ENCODE measurements at regions not wholly inside any gene's neighbourhood (a gene's known extent, or its start where the extent isn't known, plus 50 kb on each side); places are given as distances from the start of the nearest gene placed in this dataset.
A peak's percentile ranks its signal among the peaks of the same experiment; 100 is the strongest.
"Not testable (repeated sequence)": the region's sequence is repeated elsewhere in the genome, so short reads cannot be mapped to it uniquely, and the experiment has no call there.

DNA sequence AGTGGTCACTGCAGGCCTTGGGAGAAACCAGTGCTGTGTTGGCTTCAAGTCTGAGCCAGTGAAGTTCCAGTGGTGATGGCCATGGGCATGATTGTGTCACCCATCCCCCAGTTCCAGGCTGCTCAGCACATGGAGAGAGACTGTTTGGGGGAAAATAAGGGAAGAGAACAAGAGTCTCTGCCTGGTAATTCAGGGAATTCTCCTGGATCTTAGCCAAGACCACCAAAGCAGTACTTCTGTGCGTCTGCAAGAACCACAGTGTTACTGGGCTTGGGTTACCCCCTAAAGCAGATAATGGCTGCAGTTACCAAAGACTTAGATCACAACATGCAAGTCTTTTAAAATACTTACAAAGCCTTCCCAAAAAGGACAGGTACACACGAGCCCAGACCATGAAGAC is 225.0 kb upstream of the SEMA3C start:
- ChIA-PET POLR2A (no interaction called here), CTCF (no interaction called here)
- peaks cover 4 to 24% (median 15%) of the 10 kb centered on the region in 4 experiments for H3K4me1 ChIP-seq (ENCODE audit: control extremely low read depth in 1 of 4, control insufficient read depth in 4 of 4, insufficient read depth in 4 of 4, low read length in 3 of 4)
- H3K27ac ChIP-seq (ENCODE audit: insufficient read depth in 1 of 2, low read depth in 1 of 2, low read length in 2 of 2, poor library complexity in 1 of 2, severe bottlenecking in 2 of 2) = no peak overlapping the region
- H3K4me3 ChIP-seq (ENCODE audit: control insufficient read depth in 1 of 7, extremely low read depth in 1 of 7, insufficient read depth in 4 of 7, low read depth in 2 of 7, low read length in 6 of 7) = no peak overlapping the region
- no peaks in the 10 kb centered on the region for H3K36me3 ChIP-seq (ENCODE audit: control insufficient read depth in 4 of 4, insufficient read depth in 4 of 4, low read length in 3 of 4)
- WGBS (ENCODE audit: insufficient coverage) = 89% methylated on average over 2 of the region's 2 CpGs
- H3K9me3 ChIP-seq (ENCODE audit: control extremely low read depth in 1 of 5, control insufficient read depth in 4 of 5, insufficient read depth in 2 of 5, low read depth in 1 of 5, low read length in 4 of 5) = no peaks in the 10 kb centered on the region
- H3K27me3 ChIP-seq (replicated peaks in 2 of 5; ENCODE audit: control insufficient read depth in 4 of 5, insufficient read depth in 5 of 5, low read length in 4 of 5) = no peaks in the 10 kb centered on the region
- DNase-seq = no peak

DNA sequence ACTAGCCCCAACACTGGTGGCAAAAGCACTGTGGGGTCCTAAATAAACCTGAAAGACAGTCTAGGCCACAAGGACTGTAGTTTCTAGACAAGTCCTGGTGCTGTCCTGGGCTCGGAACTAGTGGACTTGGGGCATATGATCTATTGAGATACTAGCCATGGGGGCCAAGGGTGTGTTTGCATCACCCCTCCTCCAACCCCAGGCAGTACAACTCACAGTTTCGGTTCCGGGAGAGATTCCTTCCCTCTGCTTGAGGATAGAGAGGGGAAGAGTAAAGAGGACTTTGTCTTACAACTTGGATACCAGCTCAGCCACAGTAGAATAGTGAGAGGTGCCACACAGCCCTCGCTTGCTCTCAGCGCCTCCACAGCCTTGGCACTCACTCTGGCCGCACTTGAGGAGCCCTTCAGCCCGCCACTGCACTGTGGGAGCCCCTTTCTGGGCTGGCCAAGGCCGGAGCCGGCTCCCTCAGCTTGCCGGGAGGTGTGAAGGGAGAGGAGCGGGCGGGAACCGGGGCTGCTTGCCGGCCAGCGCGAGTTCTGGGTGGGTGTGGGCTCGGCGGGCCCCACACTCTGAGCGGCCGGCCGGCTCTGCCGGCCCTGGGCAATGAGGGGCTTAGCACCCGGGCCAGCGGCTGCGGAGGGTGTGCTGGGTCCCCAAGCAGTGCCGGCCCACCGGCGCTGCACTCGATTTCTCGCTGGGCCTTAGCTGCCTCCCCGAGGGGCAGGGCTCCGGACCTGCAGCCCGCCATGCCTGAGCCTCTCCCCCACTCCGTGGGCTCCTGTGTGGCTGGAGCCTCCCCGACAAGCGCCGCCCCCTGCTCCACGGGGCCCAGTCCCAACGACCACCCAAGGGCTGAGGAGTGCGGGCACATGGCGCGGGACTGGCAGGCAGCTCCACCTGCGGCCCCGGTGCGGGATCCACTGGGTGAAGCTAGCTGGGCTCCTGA is 222.7 kb upstream of the SEMA3C start:
- 92% methylated on average over 38 of the region's 45 CpGs for WGBS (ENCODE audit: insufficient coverage)

DNA sequence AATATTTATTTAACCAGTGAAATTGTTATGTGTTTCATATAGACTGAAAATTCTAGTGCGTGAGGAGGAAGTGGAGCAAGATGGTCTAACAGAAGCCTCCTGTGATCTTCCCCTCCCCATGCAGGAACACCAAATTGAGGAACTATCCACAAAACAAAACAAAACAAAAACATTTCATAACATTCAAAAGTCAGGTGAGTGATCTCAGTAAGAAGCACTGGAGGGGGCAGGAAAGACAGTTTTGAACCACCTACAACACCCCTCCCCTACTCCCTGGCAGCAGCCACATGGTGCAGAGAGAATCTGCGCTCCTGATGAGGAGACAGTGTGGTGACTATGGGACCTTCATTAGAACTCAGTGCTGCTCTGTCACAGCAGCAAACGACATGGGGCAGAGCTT is 221.9 kb upstream of the SEMA3C start:
- Histone ChIP-seq H3K27ac (ENCODE audit: insufficient read depth in 1 of 2, low read depth in 1 of 2, low read length in 2 of 2, poor library complexity in 1 of 2, severe bottlenecking in 2 of 2) (peak overlapping the region; percentile 51 to 76), H3K4me3 (ENCODE audit: control insufficient read depth in 1 of 7, extremely low read depth in 1 of 7, insufficient read depth in 4 of 7, low read depth in 2 of 7, low read length in 6 of 7) (peak overlapping the region in 1 of 7 experiments; percentile 3), H3K27me3 (replicated peaks in 2 of 5; ENCODE audit: control insufficient read depth in 4 of 5, insufficient read depth in 5 of 5, low read length in 4 of 5) (no peaks in the 10 kb centered on the region), H3K4me1 (ENCODE audit: control extremely low read depth in 1 of 4, control insufficient read depth in 4 of 4, insufficient read depth in 4 of 4, low read length in 3 of 4) (peaks cover 4 to 30% (median 15%) of the 10 kb centered on the region in 4 experiments), H3K9me3 (ENCODE audit: control extremely low read depth in 1 of 5, control insufficient read depth in 4 of 5, insufficient read depth in 2 of 5, low read depth in 1 of 5, low read length in 4 of 5) (no peaks in the 10 kb centered on the region), H3K36me3 (ENCODE audit: control insufficient read depth in 4 of 4, insufficient read depth in 4 of 4, low read length in 3 of 4) (no peaks in the 10 kb centered on the region)
- DNase-seq = peak; percentile 64 to 90 (median 85)
- 7% methylated on average over 1 of the region's 3 CpGs for WGBS (ENCODE audit: insufficient coverage)
- POLR2A ChIA-PET = no interaction called here
- CTCF ChIA-PET = no interaction called here

More for the DNA sequence above, 222.7 kb upstream of the SEMA3C start:
- peak overlapping the region; percentile 51 to 76 for H3K27ac ChIP-seq (ENCODE audit: insufficient read depth in 1 of 2, low read depth in 1 of 2, low read length in 2 of 2, poor library complexity in 1 of 2, severe bottlenecking in 2 of 2)
- peaks cover 4 to 30% (median 15%) of the 10 kb centered on the region in 4 experiments for H3K4me1 ChIP-seq (ENCODE audit: control extremely low read depth in 1 of 4, control insufficient read depth in 4 of 4, insufficient read depth in 4 of 4, low read length in 3 of 4)
- H3K27me3 ChIP-seq (replicated peaks in 2 of 5; ENCODE audit: control insufficient read depth in 4 of 5, insufficient read depth in 5 of 5, low read length in 4 of 5); H3K9me3 ChIP-seq (ENCODE audit: control extremely low read depth in 1 of 5, control insufficient read depth in 4 of 5, insufficient read depth in 2 of 5, low read depth in 1 of 5, low read length in 4 of 5); H3K36me3 ChIP-seq (ENCODE audit: control insufficient read depth in 4 of 4, insufficient read depth in 4 of 4, low read length in 3 of 4); POLR2A ChIA-PET; DNase-seq; CTCF ChIA-PET: not testable (repeated sequence)
- H3K4me3 ChIP-seq (ENCODE audit: control insufficient read depth in 1 of 7, extremely low read depth in 1 of 7, insufficient read depth in 4 of 7, low read depth in 2 of 7, low read length in 6 of 7) = peak overlapping the region in 1 of 7 experiments; percentile 3

DNA sequence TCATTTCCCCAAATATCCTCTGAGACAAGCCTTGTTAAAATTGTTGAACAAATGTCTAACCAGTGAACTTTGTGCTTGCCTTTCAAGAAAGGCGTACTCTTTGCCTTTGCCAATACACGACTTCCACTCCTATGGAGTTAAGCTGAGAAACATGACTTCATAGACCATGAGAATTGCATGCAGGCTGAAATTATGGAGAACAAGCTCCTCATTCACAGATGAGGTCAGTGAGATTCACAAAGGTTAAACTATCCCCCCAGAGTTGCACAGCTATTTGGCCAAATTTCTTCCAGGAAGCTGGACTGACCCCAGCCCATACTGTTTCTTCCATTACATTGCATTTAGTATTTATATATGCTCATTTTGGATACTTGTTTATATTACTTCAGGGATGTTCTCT is 221.4 kb upstream of the SEMA3C start:
- WGBS (ENCODE audit: insufficient coverage) = 100% methylated on average over 1 of the region's 2 CpGs
- POLR2A ChIA-PET = no interaction called here

DNA sequence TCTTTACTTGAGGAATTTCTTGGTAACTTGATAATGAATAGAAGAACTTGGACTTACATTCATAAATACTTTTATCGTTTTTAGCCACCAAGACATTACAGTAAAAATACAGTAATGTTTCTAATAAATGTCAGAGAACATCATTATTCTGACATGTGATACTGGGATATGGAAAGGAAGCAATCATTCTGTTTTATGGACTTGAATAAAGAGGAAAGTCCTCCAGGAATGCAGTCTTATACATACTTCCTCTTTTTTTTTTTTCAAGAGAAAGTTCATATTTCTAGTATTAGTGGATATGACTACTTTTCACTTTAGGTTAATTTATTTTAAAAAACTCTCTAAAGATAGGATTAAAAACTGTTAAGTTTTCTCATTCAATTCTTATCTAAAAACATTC is 220.0 kb upstream of the SEMA3C start:
- DNase-seq = peak in 2 of 3 donors; percentile 39 to 49

More for the DNA sequence above, 221.4 kb upstream of the SEMA3C start:
- H3K4me3 ChIP-seq (ENCODE audit: control insufficient read depth in 1 of 7, extremely low read depth in 1 of 7, insufficient read depth in 4 of 7, low read depth in 2 of 7, low read length in 6 of 7) = no peak overlapping the region
- peak overlapping the region in 1 of 2 experiments; percentile 76 for H3K27ac ChIP-seq (ENCODE audit: insufficient read depth in 1 of 2, low read depth in 1 of 2, low read length in 2 of 2, poor library complexity in 1 of 2, severe bottlenecking in 2 of 2)
- H3K4me1 ChIP-seq (ENCODE audit: control extremely low read depth in 1 of 4, control insufficient read depth in 4 of 4, insufficient read depth in 4 of 4, low read length in 3 of 4) = peaks cover 4 to 30% (median 15%) of the 10 kb centered on the region in 4 experiments
- peak in 2 of 3 donors; percentile 6 to 23 for DNase-seq
- H3K27me3 ChIP-seq (replicated peaks in 2 of 5; ENCODE audit: control insufficient read depth in 4 of 5, insufficient read depth in 5 of 5, low read length in 4 of 5) = no peaks in the 10 kb centered on the region
- no peaks in the 10 kb centered on the region for H3K9me3 ChIP-seq (ENCODE audit: control extremely low read depth in 1 of 5, control insufficient read depth in 4 of 5, insufficient read depth in 2 of 5, low read depth in 1 of 5, low read length in 4 of 5)
- no peaks in the 10 kb centered on the region for H3K36me3 ChIP-seq (ENCODE audit: control insufficient read depth in 4 of 4, insufficient read depth in 4 of 4, low read length in 3 of 4)
- CTCF ChIA-PET = interaction anchor here (1.3 kb wide), 1 partner anchor 11 kb away, joined by 4 read pairs; no protein-coding TSS in a partner anchor

DNA sequence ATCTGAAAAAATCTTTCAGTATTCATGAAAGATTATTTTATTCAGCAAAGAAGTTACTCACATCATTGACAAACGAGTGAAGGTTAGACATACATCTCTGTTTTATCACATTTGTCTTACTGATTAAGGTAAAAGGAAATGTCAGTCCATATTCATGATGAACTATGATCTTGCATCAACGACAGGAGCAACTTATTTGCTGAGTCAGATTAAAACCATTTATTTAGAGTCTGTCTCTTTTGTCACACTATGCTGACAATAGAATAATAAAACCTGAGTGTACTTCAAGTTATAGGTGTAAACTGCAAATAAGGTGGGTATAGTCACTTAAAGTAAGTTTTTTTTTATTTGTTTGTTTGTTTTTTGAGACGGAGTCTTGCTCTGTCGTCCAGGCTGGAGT is 216.5 kb upstream of the SEMA3C start:
- ChIA-PET CTCF (no interaction called here), POLR2A (no interaction called here)
- no peaks in the 10 kb centered on the region for H3K36me3 ChIP-seq (ENCODE audit: control insufficient read depth in 4 of 4, insufficient read depth in 4 of 4, low read length in 3 of 4)
- 92% methylated on average over 2 of the region's 4 CpGs for WGBS (ENCODE audit: insufficient coverage)
- no peak overlapping the region for H3K4me3 ChIP-seq (ENCODE audit: control insufficient read depth in 1 of 7, extremely low read depth in 1 of 7, insufficient read depth in 4 of 7, low read depth in 2 of 7, low read length in 6 of 7)
- no peaks in the 10 kb centered on the region for H3K27me3 ChIP-seq (replicated peaks in 2 of 5; ENCODE audit: control insufficient read depth in 4 of 5, insufficient read depth in 5 of 5, low read length in 4 of 5)
- no peak overlapping the region for H3K27ac ChIP-seq (ENCODE audit: insufficient read depth in 1 of 2, low read depth in 1 of 2, low read length in 2 of 2, poor library complexity in 1 of 2, severe bottlenecking in 2 of 2)
- H3K4me1 ChIP-seq (ENCODE audit: control extremely low read depth in 1 of 4, control insufficient read depth in 4 of 4, insufficient read depth in 4 of 4, low read length in 3 of 4) = peaks cover 0 to 20% (median 6%) of the 10 kb centered on the region in 4 experiments
- DNase-seq = peak in 2 of 3 donors; percentile 10 to 23
- no peaks in the 10 kb centered on the region for H3K9me3 ChIP-seq (ENCODE audit: control extremely low read depth in 1 of 5, control insufficient read depth in 4 of 5, insufficient read depth in 2 of 5, low read depth in 1 of 5, low read length in 4 of 5)

More for the DNA sequence above, 220.0 kb upstream of the SEMA3C start:
- Histone ChIP-seq H3K27ac (ENCODE audit: insufficient read depth in 1 of 2, low read depth in 1 of 2, low read length in 2 of 2, poor library complexity in 1 of 2, severe bottlenecking in 2 of 2) (no peak overlapping the region), H3K9me3 (ENCODE audit: control extremely low read depth in 1 of 5, control insufficient read depth in 4 of 5, insufficient read depth in 2 of 5, low read depth in 1 of 5, low read length in 4 of 5) (no peaks in the 10 kb centered on the region), H3K27me3 (replicated peaks in 2 of 5; ENCODE audit: control insufficient read depth in 4 of 5, insufficient read depth in 5 of 5, low read length in 4 of 5) (no peaks in the 10 kb centered on the region), H3K4me1 (ENCODE audit: control extremely low read depth in 1 of 4, control insufficient read depth in 4 of 4, insufficient read depth in 4 of 4, low read length in 3 of 4) (peaks cover 4 to 30% (median 15%) of the 10 kb centered on the region in 4 experiments), H3K36me3 (ENCODE audit: control insufficient read depth in 4 of 4, insufficient read depth in 4 of 4, low read length in 3 of 4) (no peaks in the 10 kb centered on the region), H3K4me3 (ENCODE audit: control insufficient read depth in 1 of 7, extremely low read depth in 1 of 7, insufficient read depth in 4 of 7, low read depth in 2 of 7, low read length in 6 of 7) (no peak overlapping the region)
- ChIA-PET CTCF (no interaction called here), POLR2A (no interaction called here)
- WGBS (ENCODE audit: insufficient coverage) = no CpG with 5 or more reads among the region's 1 CpG

DNA sequence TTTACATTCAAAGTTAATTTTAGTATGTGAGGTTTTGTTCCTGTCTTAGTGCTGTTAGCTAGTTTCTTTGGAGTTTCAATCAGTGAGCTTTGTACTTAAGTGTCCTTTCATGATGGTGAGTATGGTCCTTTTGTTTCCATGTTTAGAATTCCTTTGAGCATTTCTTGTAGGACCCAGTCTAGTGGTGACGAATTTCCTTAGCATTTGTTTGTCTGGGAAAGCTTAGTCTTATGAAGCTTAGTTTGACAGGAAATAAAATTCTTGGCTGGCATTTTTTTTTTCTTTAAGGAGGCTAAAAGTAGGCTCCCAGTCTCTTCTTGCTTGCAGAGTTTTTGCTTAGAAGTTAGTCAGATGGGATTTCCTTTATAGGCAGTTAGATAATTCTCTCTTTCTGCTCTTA is 209.2 kb upstream of the SEMA3C start:
- 100% methylated on average over 1 of the region's 1 CpG for WGBS (ENCODE audit: insufficient coverage)
- ChIA-PET POLR2A (no interaction called here), CTCF (no interaction called here)
- Histone ChIP-seq H3K27ac (ENCODE audit: insufficient read depth in 1 of 2, low read depth in 1 of 2, low read length in 2 of 2, poor library complexity in 1 of 2, severe bottlenecking in 2 of 2) (no peak overlapping the region), H3K4me1 (ENCODE audit: control extremely low read depth in 1 of 4, control insufficient read depth in 4 of 4, insufficient read depth in 4 of 4, low read length in 3 of 4) (no peaks in the 10 kb centered on the region), H3K36me3 (ENCODE audit: control insufficient read depth in 4 of 4, insufficient read depth in 4 of 4, low read length in 3 of 4) (no peaks in the 10 kb centered on the region), H3K9me3 (ENCODE audit: control extremely low read depth in 1 of 5, control insufficient read depth in 4 of 5, insufficient read depth in 2 of 5, low read depth in 1 of 5, low read length in 4 of 5) (peaks cover 0 to 19% (median 4%) of the 10 kb centered on the region in 5 experiments), H3K27me3 (replicated peaks in 2 of 5; ENCODE audit: control insufficient read depth in 4 of 5, insufficient read depth in 5 of 5, low read length in 4 of 5) (no peaks in the 10 kb centered on the region), H3K4me3 (ENCODE audit: control insufficient read depth in 1 of 7, extremely low read depth in 1 of 7, insufficient read depth in 4 of 7, low read depth in 2 of 7, low read length in 6 of 7) (no peak overlapping the region)
- DNase-seq = no peak
